BLaER1 treated with 17β-estradiol and CSF1 and Interleukin-3, amounts not matched to agents 10 nM and 100 nM (cell line): ENCODE measurements at regions not wholly inside any gene's neighbourhood (a gene's known extent, or its start where the extent isn't known, plus 50 kb on each side); places are given as distances from the start of the nearest gene placed in this dataset.

ENCODE experiments used
- H3K27ac ChIP-seq, 11 experiments: shearing (Covaris generic); formaldehyde crosslinking; 2 replicates each; pipeline ENCODE4 v1.8.1; 2022
- H3K27me3 ChIP-seq, 11 experiments: shearing (Covaris generic); formaldehyde crosslinking; 2 replicates each; pipeline ENCODE4 v1.8.1; 2022
- H3K36me3 ChIP-seq, 11 experiments: shearing (Covaris generic); formaldehyde crosslinking; 2 replicates each; pipeline ENCODE4 v1.8.1; 2022
- H3K4me1 ChIP-seq, 10 experiments: shearing (Covaris generic); formaldehyde crosslinking; 2 replicates each; pipeline ENCODE4 v1.8.1; 2022
- H3K4me2 ChIP-seq, 11 experiments: shearing (Covaris generic); formaldehyde crosslinking; 2 replicates each; pipeline ENCODE4 v1.8.1; 2022
- H3K4me3 ChIP-seq, 10 experiments: shearing (Covaris generic); formaldehyde crosslinking; 2 replicates each; pipeline ENCODE4 v1.8.1; 2022
- H3K9ac ChIP-seq, 11 experiments: shearing (Covaris generic); formaldehyde crosslinking; 2 replicates each; pipeline ENCODE4 v1.8.1; 2022
- H3K9me3 ChIP-seq, 11 experiments: shearing (Covaris generic); formaldehyde crosslinking; replicated peaks in 1 of 11; 2 replicates each; pipeline ENCODE4 v1.8.1; 2022
- H4K20me1 ChIP-seq, 11 experiments: shearing (Covaris generic); formaldehyde crosslinking; 2 replicates each; pipeline ENCODE4 v1.8.1; 2022
- Cebpa-rat ChIP-seq, 11 experiments: shearing (Covaris generic); IDR thresholded peaks; 2 replicates each; pipeline ENCODE4 v1.8.1; 2022

DNA sequence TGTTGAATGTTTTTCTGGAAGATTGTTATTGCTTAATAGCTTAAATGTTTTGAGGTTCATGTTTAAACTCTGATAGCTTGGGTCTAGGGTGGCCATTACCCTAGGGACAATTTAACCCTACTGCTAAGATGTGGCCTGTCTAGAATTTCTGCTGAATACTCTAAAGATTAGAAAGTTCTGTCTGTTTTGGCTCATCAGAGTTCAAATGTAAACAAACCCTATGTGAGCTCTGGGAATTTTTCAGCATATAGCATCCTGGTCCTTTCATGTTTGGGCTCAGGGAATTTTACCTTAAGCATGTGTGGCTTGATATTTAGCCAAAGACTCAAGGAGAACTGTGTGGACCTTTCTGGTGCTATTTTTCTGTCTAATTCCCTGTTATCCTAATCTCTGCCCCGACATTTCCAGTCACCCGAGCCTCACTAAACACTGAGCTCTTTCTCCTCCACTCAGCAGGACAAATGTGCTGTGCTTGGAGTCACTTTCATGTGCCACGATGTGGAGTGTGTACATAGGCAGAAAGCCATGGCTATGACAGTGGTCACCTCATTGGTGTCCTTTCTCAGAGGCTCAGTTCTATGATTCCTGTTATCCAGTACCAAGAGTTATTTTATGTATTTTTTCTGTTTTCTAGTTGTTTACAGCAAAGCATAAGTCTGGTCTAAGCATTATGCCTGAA lies 492.5 kb upstream of the SPHKAP start:
- no peaks in the 10 kb centered on the region for H3K27me3 ChIP-seq
- peaks cover 0 to 19% (median 0%) of the 10 kb centered on the region in 10 experiments; a peak in 6 of 20 replicates for H3K4me1 ChIP-seq

DNA sequence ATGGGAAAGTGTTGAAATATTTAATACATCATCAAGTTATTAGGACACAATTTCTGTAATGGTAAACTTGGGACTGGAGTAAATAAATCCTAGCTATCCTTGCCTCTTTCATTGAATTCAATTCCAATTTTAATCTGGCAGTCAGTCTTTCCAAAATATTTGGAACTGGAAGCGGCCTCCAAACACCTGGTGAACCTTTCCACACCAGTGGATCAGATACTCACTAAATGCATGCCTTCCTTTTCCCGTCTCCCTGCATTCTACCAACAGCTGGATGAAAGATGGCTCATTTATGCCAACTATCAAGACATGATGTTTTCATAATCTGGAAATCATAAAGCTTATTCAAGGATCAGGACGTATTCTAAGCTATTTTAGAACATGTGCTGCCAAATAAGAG lies 488.2 kb upstream of the SPHKAP start:
- Histone ChIP-seq H3K9me3 (no peaks in the 10 kb centered on the region), H3K4me3 (no peak overlapping the region), H3K27ac (no peak overlapping the region), H3K27me3 (no peaks in the 10 kb centered on the region), H3K9ac (no peak overlapping the region), H3K36me3 (no peaks in the 10 kb centered on the region), H4K20me1 (no peaks in the 10 kb centered on the region), H3K4me2 (no peak overlapping the region), H3K4me1 (no peaks in the 10 kb centered on the region)
- no peak for TF ChIP-seq Cebpa-rat (IDR thresholded peaks at IDR 0.05)

More for the DNA sequence above, 492.5 kb upstream of the SPHKAP start:
- H3K4me2 ChIP-seq = no peak overlapping the region
- no peak overlapping the region for H3K27ac ChIP-seq
- H4K20me1 ChIP-seq = no peaks in the 10 kb centered on the region
- H3K9me3 ChIP-seq = no peaks in the 10 kb centered on the region
- TF ChIP-seq Cebpa-rat (IDR thresholded peaks at IDR 0.05) = no peak
- no peak overlapping the region for H3K4me3 ChIP-seq
- H3K9ac ChIP-seq = no peak overlapping the region
- no peaks in the 10 kb centered on the region for H3K36me3 ChIP-seq

DNA sequence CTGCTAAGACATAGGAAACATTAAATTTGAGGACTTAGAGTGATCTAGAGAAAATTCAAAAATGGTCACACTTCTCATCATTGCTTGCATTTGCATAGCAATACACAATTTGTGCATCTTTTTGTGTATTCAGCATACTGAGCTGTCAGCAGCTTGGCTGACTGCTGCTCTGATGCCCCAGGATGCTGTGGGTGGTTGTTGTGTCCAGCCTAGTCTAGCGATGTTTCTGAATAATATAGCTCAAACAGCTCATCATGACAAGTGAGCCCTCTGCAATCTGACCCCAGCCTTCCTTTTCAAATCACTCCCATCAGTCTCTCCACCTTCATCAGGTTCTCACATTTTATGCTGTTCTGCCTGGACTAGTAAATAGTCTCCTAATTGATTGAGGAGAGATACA lies 483.7 kb upstream of the SPHKAP start:
- no peak for TF ChIP-seq Cebpa-rat (IDR thresholded peaks at IDR 0.05)
- no peak overlapping the region for H3K9ac ChIP-seq
- H3K4me1 ChIP-seq = no peaks in the 10 kb centered on the region
- H3K4me2 ChIP-seq = no peak overlapping the region
- no peaks in the 10 kb centered on the region for H3K27me3 ChIP-seq
- no peak overlapping the region for H3K27ac ChIP-seq
- no peaks in the 10 kb centered on the region for H3K9me3 ChIP-seq
- H3K4me3 ChIP-seq = no peak overlapping the region
- H3K36me3 ChIP-seq = no peaks in the 10 kb centered on the region
- H4K20me1 ChIP-seq = no peaks in the 10 kb centered on the region

DNA sequence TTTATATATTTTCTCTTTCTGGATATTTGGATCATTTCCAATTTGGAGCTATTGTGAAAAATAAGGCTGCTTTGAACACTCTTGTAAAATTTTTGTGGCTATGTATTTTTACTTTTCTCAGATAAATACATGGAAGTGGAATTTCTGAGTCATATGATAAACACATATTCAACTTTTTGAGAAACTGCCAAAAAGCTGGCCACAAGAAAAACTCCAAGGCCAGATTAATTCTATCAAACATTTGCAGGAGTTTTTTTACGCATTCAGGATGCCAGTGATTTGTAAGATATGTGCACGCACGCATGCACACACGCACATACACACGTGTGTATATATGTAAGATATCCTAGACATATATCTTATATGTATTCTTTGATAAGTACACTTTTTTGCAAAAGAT lies 477.5 kb upstream of the SPHKAP start:
- H3K9ac ChIP-seq = no peak overlapping the region

DNA sequence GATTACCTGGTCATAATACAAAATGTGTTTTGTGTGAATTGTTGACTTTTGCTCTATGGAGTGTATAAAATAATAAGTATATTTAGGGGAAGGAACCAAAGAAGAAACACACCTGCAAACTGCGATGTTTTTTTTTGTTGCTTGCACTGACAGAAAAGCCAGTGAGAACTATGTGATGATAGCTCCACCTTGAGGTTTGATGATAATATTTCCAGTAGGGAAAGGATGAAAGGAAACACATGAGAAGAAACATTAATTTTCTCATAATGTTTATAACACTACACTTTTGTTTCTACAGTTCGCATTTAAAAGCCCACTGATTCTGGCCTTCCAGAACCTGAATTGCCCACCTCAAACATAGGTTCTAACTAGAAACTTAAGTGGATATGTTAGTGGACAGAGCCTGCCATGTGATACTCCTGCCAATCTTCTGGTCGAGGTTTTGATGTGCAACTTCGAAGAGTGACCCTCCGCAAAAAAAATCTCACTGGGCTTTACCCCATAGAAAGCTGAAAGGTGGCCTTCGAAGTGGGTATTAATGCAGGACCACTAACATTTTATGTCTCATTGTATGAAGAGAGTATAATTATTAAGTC lies 476.4 kb upstream of the SPHKAP start:
- TF ChIP-seq Cebpa-rat (IDR thresholded peaks at IDR 0.05) = no peak
- Histone ChIP-seq H4K20me1 (no peaks in the 10 kb centered on the region), H3K27ac (no peak overlapping the region), H3K36me3 (no peaks in the 10 kb centered on the region), H3K4me3 (no peak overlapping the region), H3K9ac (no peak overlapping the region), H3K27me3 (no peaks in the 10 kb centered on the region), H3K4me1 (no peaks in the 10 kb centered on the region), H3K4me2 (no peak overlapping the region), H3K9me3 (no peaks in the 10 kb centered on the region)

More for the DNA sequence above, 477.5 kb upstream of the SPHKAP start:
- Histone ChIP-seq H3K27me3 (no peaks in the 10 kb centered on the region), H3K4me3 (no peak overlapping the region), H3K4me2 (no peak overlapping the region), H3K27ac (no peak overlapping the region), H3K9me3 (no peaks in the 10 kb centered on the region), H3K4me1 (no peaks in the 10 kb centered on the region), H3K36me3 (no peaks in the 10 kb centered on the region), H4K20me1 (no peaks in the 10 kb centered on the region)
- TF ChIP-seq Cebpa-rat (IDR thresholded peaks at IDR 0.05) = no peak

DNA sequence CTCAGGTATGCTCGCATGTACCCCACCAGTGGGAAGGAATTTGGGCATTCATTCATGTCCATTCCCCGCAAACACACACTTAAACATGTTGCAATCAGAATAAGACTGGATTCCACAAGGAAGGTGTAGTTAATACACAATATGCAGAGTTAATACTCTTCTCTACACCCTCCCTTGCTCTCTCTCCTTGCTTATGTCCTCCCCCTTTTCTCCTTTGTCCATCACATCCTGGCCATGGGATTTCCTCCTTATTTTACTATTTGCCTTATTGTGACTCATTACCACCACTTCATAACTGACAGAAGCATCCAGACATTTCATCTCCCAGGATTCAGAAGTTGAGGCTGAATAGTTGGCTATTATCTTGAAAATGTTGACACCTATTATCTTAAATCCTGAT lies 473.8 kb upstream of the SPHKAP start:
- Histone ChIP-seq H4K20me1 (no peaks in the 10 kb centered on the region), H3K9me3 (no peaks in the 10 kb centered on the region), H3K4me1 (no peaks in the 10 kb centered on the region), H3K4me2 (no peak overlapping the region), H3K4me3 (no peak overlapping the region), H3K36me3 (no peaks in the 10 kb centered on the region), H3K9ac (no peak overlapping the region), H3K27ac (no peak overlapping the region), H3K27me3 (no peaks in the 10 kb centered on the region)
- TF ChIP-seq Cebpa-rat (IDR thresholded peaks at IDR 0.05) = no peak

DNA sequence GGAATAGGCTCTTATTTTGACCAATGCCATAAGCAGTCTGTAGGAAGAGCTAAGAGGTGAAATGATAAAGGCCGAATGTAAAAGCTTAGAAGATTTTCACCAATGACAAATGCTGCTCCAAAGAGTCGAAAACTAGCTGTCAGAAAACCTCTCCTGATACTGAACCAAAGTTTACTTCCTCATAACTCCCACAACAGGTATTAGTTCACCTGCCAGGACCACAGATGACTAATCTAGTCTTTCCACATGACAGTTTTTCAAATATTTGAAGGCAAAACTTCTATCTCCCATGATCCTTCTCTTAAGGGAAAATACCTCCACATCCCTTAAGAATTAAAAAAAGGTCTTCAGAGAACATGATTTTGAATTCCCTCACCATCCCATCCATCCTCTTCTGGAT lies 473.2 kb upstream of the SPHKAP start:
- Histone ChIP-seq H3K27ac (no peak overlapping the region), H4K20me1 (no peaks in the 10 kb centered on the region), H3K4me1 (no peaks in the 10 kb centered on the region), H3K9me3 (no peaks in the 10 kb centered on the region), H3K36me3 (no peaks in the 10 kb centered on the region), H3K4me2 (no peak overlapping the region), H3K9ac (no peak overlapping the region), H3K4me3 (no peak overlapping the region), H3K27me3 (no peaks in the 10 kb centered on the region)
- TF ChIP-seq Cebpa-rat (IDR thresholded peaks at IDR 0.05) = no peak

DNA sequence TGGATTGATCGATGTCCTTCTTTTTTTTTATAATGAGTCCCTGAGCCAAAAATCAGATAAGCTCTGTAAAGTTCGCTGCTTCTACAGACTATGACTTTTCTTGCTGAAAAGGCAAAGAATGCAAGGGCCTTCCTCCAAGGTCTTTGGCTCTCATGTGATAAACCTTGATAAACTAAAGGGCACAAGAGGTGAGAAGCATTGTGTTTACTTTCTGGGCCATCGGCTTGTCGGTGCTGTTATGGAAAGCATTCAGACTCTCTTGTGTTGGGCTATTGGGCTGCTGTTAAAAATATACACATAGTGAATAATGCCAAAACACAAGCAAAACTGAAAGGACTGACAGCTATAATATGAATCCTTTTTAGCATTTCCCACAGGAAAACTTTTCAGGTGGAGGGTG lies 472.4 kb upstream of the SPHKAP start:
- Histone ChIP-seq H4K20me1 (no peaks in the 10 kb centered on the region), H3K4me2 (no peak overlapping the region), H3K27ac (no peak overlapping the region), H3K27me3 (no peaks in the 10 kb centered on the region), H3K36me3 (no peaks in the 10 kb centered on the region), H3K9me3 (no peaks in the 10 kb centered on the region), H3K4me1 (no peaks in the 10 kb centered on the region), H3K9ac (no peak overlapping the region), H3K4me3 (no peak overlapping the region)
- TF ChIP-seq Cebpa-rat (IDR thresholded peaks at IDR 0.05) = no peak

DNA sequence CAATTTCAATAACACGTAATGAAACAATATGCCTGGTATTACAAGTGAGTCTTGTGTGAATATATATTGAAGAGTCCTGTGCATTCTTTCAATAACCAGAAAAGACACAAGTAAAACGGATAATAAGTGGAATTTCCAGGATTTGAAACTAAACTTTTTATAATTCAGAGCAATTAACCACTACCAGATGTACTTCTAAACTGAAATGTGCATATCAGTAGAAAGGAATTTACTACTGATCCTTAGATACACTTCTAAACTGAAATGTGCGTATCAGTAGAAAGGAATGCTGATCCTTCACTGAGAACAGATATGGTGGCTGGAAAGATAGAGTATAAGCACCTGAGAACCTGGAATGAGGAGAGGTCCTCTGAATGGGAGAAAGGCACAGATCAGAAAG lies 470.9 kb upstream of the SPHKAP start:
- Histone ChIP-seq H3K4me3 (no peak overlapping the region), H3K27ac (no peak overlapping the region), H3K9me3 (no peaks in the 10 kb centered on the region), H3K4me1 (no peaks in the 10 kb centered on the region), H3K27me3 (no peaks in the 10 kb centered on the region), H3K36me3 (no peaks in the 10 kb centered on the region), H3K9ac (no peak overlapping the region), H3K4me2 (no peak overlapping the region), H4K20me1 (no peaks in the 10 kb centered on the region)
- TF ChIP-seq Cebpa-rat (IDR thresholded peaks at IDR 0.05) = no peak

DNA sequence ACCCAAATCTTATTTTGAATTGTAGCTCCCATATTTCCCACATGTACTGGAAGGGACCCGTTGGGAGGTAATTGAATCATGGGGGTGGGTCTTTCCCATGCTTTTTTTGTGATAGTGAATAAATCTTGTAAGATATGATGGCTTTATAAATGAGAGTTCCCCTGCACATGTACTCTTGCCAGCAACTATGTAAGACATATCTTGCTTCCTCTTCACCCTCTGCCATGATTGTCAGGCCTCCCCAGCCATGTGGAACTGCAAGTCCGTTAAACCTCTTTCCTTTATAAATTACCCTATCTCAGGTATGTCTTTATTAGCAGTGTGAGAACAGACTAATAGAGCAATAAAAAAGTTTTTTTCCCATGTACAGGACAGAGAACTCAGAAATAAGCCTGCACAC lies 468.4 kb upstream of the SPHKAP start:
- H3K27me3 ChIP-seq = no peaks in the 10 kb centered on the region
- no peak overlapping the region for H3K4me3 ChIP-seq
- no peak overlapping the region for H3K9ac ChIP-seq
- H3K27ac ChIP-seq = no peak overlapping the region
- no peaks in the 10 kb centered on the region for H4K20me1 ChIP-seq
- no peak overlapping the region for H3K4me2 ChIP-seq
- no peaks in the 10 kb centered on the region for H3K9me3 ChIP-seq
- no peak for TF ChIP-seq Cebpa-rat (IDR thresholded peaks at IDR 0.05)
- H3K4me1 ChIP-seq = no peaks in the 10 kb centered on the region
- no peaks in the 10 kb centered on the region for H3K36me3 ChIP-seq
